Neural cell (in vitro differentiated cells): ENCODE measurements at regions not wholly inside any gene's neighbourhood (a gene's known extent, or its start where the extent isn't known, plus 50 kb on each side); places are given as distances from the start of the nearest gene placed in this dataset.

Source experiments
- H2AFZ ChIP-seq: fragments of 200-600, 300-800 bp; sonication (generic), shearing (Covaris generic); 2 replicates; pipeline ENCODE4 v1.6.0; 2014; ENCODE audit warnings: low read depth, mild to moderate bottlenecking, antibody characterized with exemption, low read length, moderate library complexity
- H3F3A ChIP-seq: fragments of 200-600 bp; shearing (Covaris generic); 2 replicates; pipeline ENCODE4 v1.6.1; 2016; ENCODE audit warnings: mild to moderate bottlenecking, moderate library complexity, mixed read lengths, antibody characterized with exemption, low read length; ENCODE audit not compliant: insufficient read depth, poor library complexity, severe bottlenecking
- H3K27ac ChIP-seq: fragments of 200-600, 300-800 bp; sonication (generic), shearing (Covaris generic); 2 replicates; pipeline ENCODE4 v1.5.1; 2014; ENCODE audit warnings: mild to moderate bottlenecking, low read length, moderate library complexity
- H3K27me3 ChIP-seq: fragments of 300-800, 200-600 bp; sonication (generic), shearing (Covaris generic); 2 replicates; pipeline ENCODE4 v1.6.0; 2014; ENCODE audit warnings: mild to moderate bottlenecking, low read depth, low read length, moderate library complexity; ENCODE audit not compliant: insufficient read depth
- H3K36me3 ChIP-seq: fragments of 300-800, 200-600 bp; sonication (generic), shearing (Covaris generic); 2 replicates; pipeline ENCODE4 v1.5.1; 2014; ENCODE audit warnings: mild to moderate bottlenecking, antibody characterized with exemption, low read length, moderate library complexity; ENCODE audit not compliant: insufficient read depth
- H3K4me2 ChIP-seq: fragments of 300-800, 200-600 bp; sonication (generic), shearing (Covaris generic); 2 replicates; pipeline ENCODE4 v1.6.0; 2014; ENCODE audit warnings: mild to moderate bottlenecking, low read length
- H3K4me3 ChIP-seq: fragments of 300-800, 200-600 bp; sonication (generic), shearing (Covaris generic); 2 replicates; pipeline ENCODE4 v1.5.1; 2014; ENCODE audit warnings: mild to moderate bottlenecking, low read length, moderate library complexity
- H3K79me2 ChIP-seq: fragments of 200-600 bp; shearing (Covaris generic); replicated peaks from 2 replicates; pipeline ENCODE4 v1.6.0; 2014; ENCODE audit warnings: mild to moderate bottlenecking, low read length, moderate library complexity; ENCODE audit not compliant: insufficient read depth
- H3K9ac ChIP-seq: fragments of 300-800, 200-600 bp; sonication (generic), shearing (Covaris generic); 2 replicates; pipeline ENCODE4 v1.6.1; 2016; ENCODE audit warnings: mild to moderate bottlenecking, low read length, mixed read lengths
- H3K9me2 ChIP-seq: fragments of 200-600 bp; shearing (Covaris generic); 2 replicates; pipeline ENCODE4 v1.6.1; 2016; ENCODE audit warnings: mild to moderate bottlenecking, low read length, mixed read lengths; ENCODE audit not compliant: insufficient read depth
- H3K9me3 ChIP-seq: fragments of 200-600, 300-800 bp; sonication (generic), shearing (Covaris generic); 2 replicates; pipeline ENCODE4 v1.6.1; 2016; ENCODE audit warnings: mild to moderate bottlenecking, mixed run types, low read length, moderate library complexity, mixed read lengths
- H4K20me1 ChIP-seq: fragments of 200-600 bp; shearing (Covaris generic); 2 replicates; pipeline ENCODE4 v1.6.1; 2016; ENCODE audit warnings: mild to moderate bottlenecking, mixed run types; ENCODE audit not compliant: insufficient read depth
- CTCF ChIP-seq: fragments of 450-650 bp; IDR thresholded peaks from 2 replicates; pipeline ENCODE4 v1.5.1; 2014; ENCODE audit warnings: antibody characterized with exemption, mild to moderate bottlenecking, moderate library complexity; ENCODE audit not compliant: poor library complexity, severe bottlenecking
- EP300 ChIP-seq: fragments of 450-650 bp; conservative IDR thresholded peaks from 2 replicates; pipeline ENCODE4 v1.6.1; 2014; ENCODE audit warnings: antibody characterized with exemption, mild to moderate bottlenecking, moderate library complexity; ENCODE audit not compliant: poor library complexity, severe bottlenecking
- POLR2AphosphoS5 ChIP-seq: IDR thresholded peaks from 2 replicates; pipeline ENCODE4 v1.6.1; 2012
- RAD21 ChIP-seq: fragments of 450-650 bp; conservative IDR thresholded peaks from 2 replicates; pipeline ENCODE4 v1.6.1; 2014; ENCODE audit warnings: antibody characterized with exemption, mild to moderate bottlenecking, moderate library complexity
- REST ChIP-seq: IDR thresholded peaks from 2 replicates; pipeline ENCODE4 v1.6.1; 2012; ENCODE audit warnings: borderline replicate concordance

- no peak overlapping the region for H2AFZ ChIP-seq
- no peak overlapping the region for H3K9ac ChIP-seq
- H3K4me2 ChIP-seq, result no peak overlapping the region
- no peaks in the 10 kb centered on the region for H3K27me3 ChIP-seq
- H3F3A ChIP-seq, result no peaks in the 10 kb centered on the region
- H3K27ac ChIP-seq, result no peak overlapping the region
- TF ChIP-seq RAD21 (no peak), POLR2AphosphoS5 (peak; percentile 86), EP300 (no peak), REST (peak; percentile 75)
- H3K4me3 ChIP-seq, result no peak overlapping the region
- no peaks in the 10 kb centered on the region for H3K36me3 ChIP-seq
- H4K20me1 ChIP-seq, result no peaks in the 10 kb centered on the region
- no peaks in the 10 kb centered on the region for H3K79me2 ChIP-seq
- no peaks in the 10 kb centered on the region for H3K9me2 ChIP-seq
- no peaks in the 10 kb centered on the region for H3K9me3 ChIP-seq
Observed at GRCh38 chr2:223267160-223267951, 215.4 kb downstream of the KCNE4 start.

DNA sequence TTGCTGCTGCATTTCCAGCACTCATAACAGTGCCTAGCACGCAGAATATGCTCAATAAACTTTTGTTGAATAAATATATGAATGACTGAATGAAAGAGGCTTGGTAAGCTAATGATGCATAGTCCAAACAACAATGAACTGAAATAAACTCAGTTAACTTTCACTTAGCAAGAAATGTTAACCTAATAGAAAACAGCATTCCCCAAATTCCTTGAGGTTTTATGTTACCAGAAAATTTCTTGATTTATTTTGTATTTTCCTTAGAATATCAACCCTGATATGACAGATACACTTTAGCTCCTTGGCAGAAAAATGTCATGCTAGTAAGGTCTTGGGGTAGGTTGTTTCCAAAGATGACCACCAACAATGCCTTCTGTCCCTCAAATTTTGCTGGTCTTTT, 217.4 kb downstream of the KCNE4 start:
- Histone ChIP-seq H3K4me2 (no peak overlapping the region), H3K27me3 (no peaks in the 10 kb centered on the region), H3K27ac (no peak overlapping the region), H3K36me3 (no peaks in the 10 kb centered on the region), H3K9ac (no peak overlapping the region), H3K4me3 (no peak overlapping the region), H3K9me3 (no peaks in the 10 kb centered on the region), H4K20me1 (no peaks in the 10 kb centered on the region), H3K9me2 (no peaks in the 10 kb centered on the region), H2AFZ (no peak overlapping the region), H3F3A (no peaks in the 10 kb centered on the region), H3K79me2 (no peaks in the 10 kb centered on the region)
- TF ChIP-seq CTCF (no peak), RAD21 (no peak), REST (no peak)
